ENCODE measurements at regions not wholly inside any gene's neighbourhood (a gene's known extent, or its start where the extent isn't known, plus 50 kb on each side); places are given as distances from the start of the nearest gene placed in this dataset.
"Not testable (repeated sequence)": the region's sequence is repeated elsewhere in the genome, so short reads cannot be mapped to it uniquely, and the experiment has no call there.

- no peak for DNase-seq (ENCODE audit: low read depth)
- in situ Hi-C loops (cut with HindIII; ENCODE audit: low pct_unique_long_range_greater_than_20kb, low sequenced_read_pairs) = no loop called here
Observed at GRCh38 chr2:123456416-123456815, 568.7 kb upstream of the CNTNAP5 start.

- DNase-seq (ENCODE audit: low read depth) = no peak
- in situ Hi-C loops (cut with HindIII; ENCODE audit: low pct_unique_long_range_greater_than_20kb, low sequenced_read_pairs) = no loop called here
Observed at GRCh38 chr2:123463886-123464285, 561.2 kb upstream of the CNTNAP5 start.

- DNase-seq (ENCODE audit: low read depth) = no peak
- in situ Hi-C loops (cut with HindIII; ENCODE audit: low pct_unique_long_range_greater_than_20kb, low sequenced_read_pairs) = no loop called here
Observed at GRCh38 chr2:123468071-123468470, 557.0 kb upstream of the CNTNAP5 start.

GRCh38 chr2:123481406-123481805 lies 543.7 kb upstream of the CNTNAP5 start:
- DNase-seq (ENCODE audit: low read depth) = no peak
- in situ Hi-C loops (cut with HindIII; ENCODE audit: low pct_unique_long_range_greater_than_20kb, low sequenced_read_pairs) = no loop called here

GRCh38 chr2:123485056-123485455 lies 540.0 kb upstream of the CNTNAP5 start:
- no peak for DNase-seq (ENCODE audit: low read depth)
- in situ Hi-C loops (cut with HindIII; ENCODE audit: low pct_unique_long_range_greater_than_20kb, low sequenced_read_pairs) = no loop called here

- in situ Hi-C loops (cut with HindIII; ENCODE audit: low pct_unique_long_range_greater_than_20kb, low sequenced_read_pairs) = no loop called here
- DNase-seq (ENCODE audit: low read depth) = no peak
Observed at GRCh38 chr2:123493687-123494086, 531.4 kb upstream of the CNTNAP5 start.

GRCh38 chr2:123495241-123495640 lies 529.8 kb upstream of the CNTNAP5 start:
- DNase-seq (ENCODE audit: low read depth) = no peak
- in situ Hi-C loops (cut with HindIII; ENCODE audit: low pct_unique_long_range_greater_than_20kb, low sequenced_read_pairs) = no loop called here

GRCh38 chr2:123500346-123500745 lies 524.7 kb upstream of the CNTNAP5 start:
- no peak for DNase-seq (ENCODE audit: low read depth)
- in situ Hi-C loops (cut with HindIII; ENCODE audit: low pct_unique_long_range_greater_than_20kb, low sequenced_read_pairs) = no loop called here

- in situ Hi-C loops (cut with HindIII; ENCODE audit: low pct_unique_long_range_greater_than_20kb, low sequenced_read_pairs) = no loop called here
Observed at GRCh38 chr2:123500988-123501387, 524.1 kb upstream of the CNTNAP5 start.

GRCh38 chr2:123502931-123503330 lies 522.2 kb upstream of the CNTNAP5 start:
- DNase-seq (ENCODE audit: low read depth) = no peak
- in situ Hi-C loops (cut with HindIII; ENCODE audit: low pct_unique_long_range_greater_than_20kb, low sequenced_read_pairs) = no loop called here

More at GRCh38 chr2:123500988-123501387, 524.1 kb upstream of the CNTNAP5 start:
- DNase-seq (ENCODE audit: low read depth) = no peak

GRCh38 chr2:123512547-123512946 lies 512.5 kb upstream of the CNTNAP5 start:
- in situ Hi-C loops (cut with HindIII; ENCODE audit: low pct_unique_long_range_greater_than_20kb, low sequenced_read_pairs) = no loop called here
- no peak for DNase-seq (ENCODE audit: low read depth)

- in situ Hi-C loops (cut with HindIII; ENCODE audit: low pct_unique_long_range_greater_than_20kb, low sequenced_read_pairs) = no loop called here
- no peak for DNase-seq (ENCODE audit: low read depth)
Observed at GRCh38 chr2:123513351-123513750, 511.7 kb upstream of the CNTNAP5 start.

GRCh38 chr2:123514613-123515207 lies 510.4 kb upstream of the CNTNAP5 start:
- in situ Hi-C loops (cut with HindIII; ENCODE audit: low pct_unique_long_range_greater_than_20kb, low sequenced_read_pairs) = no loop called here
- no peak for DNase-seq (ENCODE audit: low read depth)

GRCh38 chr2:123518367-123518766 lies 506.7 kb upstream of the CNTNAP5 start:
- DNase-seq (ENCODE audit: low read depth) = no peak
- in situ Hi-C loops (cut with HindIII; ENCODE audit: low pct_unique_long_range_greater_than_20kb, low sequenced_read_pairs) = no loop called here

GRCh38 chr2:123521854-123522253 lies 503.2 kb upstream of the CNTNAP5 start:
- DNase-seq (ENCODE audit: low read depth) = no peak
- in situ Hi-C loops (cut with HindIII; ENCODE audit: low pct_unique_long_range_greater_than_20kb, low sequenced_read_pairs) = no loop called here

GRCh38 chr2:123522498-123522897 lies 502.6 kb upstream of the CNTNAP5 start:
- in situ Hi-C loops (cut with HindIII; ENCODE audit: low pct_unique_long_range_greater_than_20kb, low sequenced_read_pairs); DNase-seq (ENCODE audit: low read depth): not testable (repeated sequence)

- in situ Hi-C loops (cut with HindIII; ENCODE audit: low pct_unique_long_range_greater_than_20kb, low sequenced_read_pairs) = no loop called here
- no peak for DNase-seq (ENCODE audit: low read depth)
Observed at GRCh38 chr2:123528996-123529707, 495.9 kb upstream of the CNTNAP5 start.

- in situ Hi-C loops (cut with HindIII; ENCODE audit: low pct_unique_long_range_greater_than_20kb, low sequenced_read_pairs) = no loop called here
- DNase-seq (ENCODE audit: low read depth) = no peak
Observed at GRCh38 chr2:123530004-123530403, 495.1 kb upstream of the CNTNAP5 start.

- in situ Hi-C loops (cut with HindIII; ENCODE audit: low pct_unique_long_range_greater_than_20kb, low sequenced_read_pairs) = no loop called here
- DNase-seq (ENCODE audit: low read depth) = no peak
Observed at GRCh38 chr2:123532126-123532525, 493.0 kb upstream of the CNTNAP5 start.

- no peak for DNase-seq (ENCODE audit: low read depth)
- in situ Hi-C loops (cut with HindIII; ENCODE audit: low pct_unique_long_range_greater_than_20kb, low sequenced_read_pairs) = no loop called here
Observed at GRCh38 chr2:123532994-123533393, 492.1 kb upstream of the CNTNAP5 start.

Data from Caki2 (cell line).